ENCODE measurements at regions not wholly inside any gene's neighbourhood (a gene's known extent, or its start where the extent isn't known, plus 50 kb on each side); places are given as distances from the start of the nearest gene placed in this dataset.

- H3K36me3 Mint-ChIP-seq (ENCODE audit: low read depth): no peaks in the 10 kb centered on the region
- no peak overlapping the region for H3K27ac Mint-ChIP-seq
- H3K4me3 Mint-ChIP-seq: no peak overlapping the region
- no peaks in the 10 kb centered on the region for H3K4me1 Mint-ChIP-seq
- H3K9me3 Mint-ChIP-seq: no peaks in the 10 kb centered on the region
- TF ChIP-seq, protein P1, sequence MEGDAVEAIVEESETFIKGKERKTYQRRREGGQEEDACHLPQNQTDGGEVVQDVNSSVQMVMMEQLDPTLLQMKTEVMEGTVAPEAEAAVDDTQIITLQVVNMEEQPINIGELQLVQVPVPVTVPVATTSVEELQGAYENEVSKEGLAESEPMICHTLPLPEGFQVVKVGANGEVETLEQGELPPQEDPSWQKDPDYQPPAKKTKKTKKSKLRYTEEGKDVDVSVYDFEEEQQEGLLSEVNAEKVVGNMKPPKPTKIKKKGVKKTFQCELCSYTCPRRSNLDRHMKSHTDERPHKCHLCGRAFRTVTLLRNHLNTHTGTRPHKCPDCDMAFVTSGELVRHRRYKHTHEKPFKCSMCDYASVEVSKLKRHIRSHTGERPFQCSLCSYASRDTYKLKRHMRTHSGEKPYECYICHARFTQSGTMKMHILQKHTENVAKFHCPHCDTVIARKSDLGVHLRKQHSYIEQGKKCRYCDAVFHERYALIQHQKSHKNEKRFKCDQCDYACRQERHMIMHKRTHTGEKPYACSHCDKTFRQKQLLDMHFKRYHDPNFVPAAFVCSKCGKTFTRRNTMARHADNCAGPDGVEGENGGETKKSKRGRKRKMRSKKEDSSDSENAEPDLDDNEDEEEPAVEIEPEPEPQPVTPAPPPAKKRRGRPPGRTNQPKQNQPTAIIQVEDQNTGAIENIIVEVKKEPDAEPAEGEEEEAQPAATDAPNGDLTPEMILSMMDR (IDR thresholded peaks at IDR 0.05): no peak
- peaks cover 2% of the 10 kb centered on the region for H3K27me3 Mint-ChIP-seq (ENCODE audit: low read depth, poor library complexity)
- DNase-seq: no peak
These were observed 783.2 kb downstream of the RPA4 start for GRCh38 chrX:97666890-97667289.

- H3K27ac Mint-ChIP-seq: no peak overlapping the region
- H3K4me3 Mint-ChIP-seq: no peak overlapping the region
- H3K36me3 Mint-ChIP-seq (ENCODE audit: low read depth): no peaks in the 10 kb centered on the region
- H3K9me3 Mint-ChIP-seq: no peaks in the 10 kb centered on the region
- no peak for DNase-seq
- peaks cover 2% of the 10 kb centered on the region for H3K27me3 Mint-ChIP-seq (ENCODE audit: low read depth, poor library complexity)
- no peaks in the 10 kb centered on the region for H3K4me1 Mint-ChIP-seq
- TF ChIP-seq, protein P1 (IDR thresholded peaks at IDR 0.05): no peak
These were observed 784.4 kb downstream of the RPA4 start for GRCh38 chrX:97668126-97668525.

- Mint-ChIP-seq H3K36me3 (ENCODE audit: low read depth) (no peaks in the 10 kb centered on the region), H3K4me1 (no peaks in the 10 kb centered on the region), H3K27me3 (ENCODE audit: low read depth, poor library complexity) (no peaks in the 10 kb centered on the region), H3K9me3 (no peaks in the 10 kb centered on the region), H3K27ac (no peak overlapping the region), H3K4me3 (no peak overlapping the region)
- DNase-seq: no peak
- TF ChIP-seq, protein P1 (IDR thresholded peaks at IDR 0.05): no peak
These were observed 788.4 kb downstream of the RPA4 start for GRCh38 chrX:97672138-97672537.

DNA sequence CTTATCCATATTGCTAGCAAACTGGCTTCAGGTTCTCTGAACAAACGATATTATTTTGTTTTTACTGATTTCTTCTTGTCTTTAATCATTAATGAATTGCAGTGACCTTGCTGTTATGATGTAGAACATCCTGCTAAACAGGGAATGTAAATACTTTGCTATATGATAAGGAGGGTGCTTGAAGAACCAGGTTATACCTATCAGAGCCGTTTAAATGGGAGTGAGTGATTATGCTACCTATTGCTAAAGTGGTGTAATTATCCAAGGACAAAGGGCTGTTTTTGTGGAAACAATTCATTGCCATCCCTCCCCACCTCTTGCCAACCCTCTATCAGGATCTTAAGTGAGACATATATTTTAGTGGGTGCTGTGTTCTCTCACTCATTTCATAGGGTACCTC lies 788.9 kb downstream of the RPA4 start:
- Mint-ChIP-seq H3K4me1 (no peaks in the 10 kb centered on the region), H3K27ac (no peak overlapping the region), H3K9me3 (no peaks in the 10 kb centered on the region), H3K4me3 (no peak overlapping the region), H3K27me3 (ENCODE audit: low read depth, poor library complexity) (no peaks in the 10 kb centered on the region), H3K36me3 (ENCODE audit: low read depth) (no peaks in the 10 kb centered on the region)
- DNase-seq: no peak
- TF ChIP-seq, protein P1 (IDR thresholded peaks at IDR 0.05): no peak

DNA sequence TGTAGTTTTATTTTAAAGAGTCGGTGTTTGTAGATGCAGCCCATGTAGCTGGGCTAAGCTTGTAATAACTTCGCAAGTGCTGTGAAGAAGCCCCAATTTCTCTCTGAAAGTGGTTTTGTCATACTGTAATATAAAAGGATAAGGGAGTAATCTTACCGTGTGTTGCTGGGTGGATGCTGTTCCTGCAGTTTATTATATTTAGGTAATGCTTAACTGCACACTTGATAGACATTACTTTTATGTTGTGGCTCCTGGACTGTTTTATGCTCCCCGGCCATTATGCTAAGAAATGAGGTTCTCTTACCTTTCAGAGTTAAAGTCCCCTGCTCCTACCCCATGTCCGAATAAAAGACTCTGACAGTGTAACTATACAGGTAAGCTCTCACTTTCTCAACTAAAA lies 789.4 kb downstream of the RPA4 start:
- no peaks in the 10 kb centered on the region for H3K27me3 Mint-ChIP-seq (ENCODE audit: low read depth, poor library complexity)
- H3K36me3 Mint-ChIP-seq (ENCODE audit: low read depth): no peaks in the 10 kb centered on the region
- TF ChIP-seq, protein P1 (IDR thresholded peaks at IDR 0.05): no peak
- no peaks in the 10 kb centered on the region for H3K9me3 Mint-ChIP-seq
- H3K27ac Mint-ChIP-seq: no peak overlapping the region
- no peak for DNase-seq
- no peak overlapping the region for H3K4me3 Mint-ChIP-seq
- no peaks in the 10 kb centered on the region for H3K4me1 Mint-ChIP-seq

DNA sequence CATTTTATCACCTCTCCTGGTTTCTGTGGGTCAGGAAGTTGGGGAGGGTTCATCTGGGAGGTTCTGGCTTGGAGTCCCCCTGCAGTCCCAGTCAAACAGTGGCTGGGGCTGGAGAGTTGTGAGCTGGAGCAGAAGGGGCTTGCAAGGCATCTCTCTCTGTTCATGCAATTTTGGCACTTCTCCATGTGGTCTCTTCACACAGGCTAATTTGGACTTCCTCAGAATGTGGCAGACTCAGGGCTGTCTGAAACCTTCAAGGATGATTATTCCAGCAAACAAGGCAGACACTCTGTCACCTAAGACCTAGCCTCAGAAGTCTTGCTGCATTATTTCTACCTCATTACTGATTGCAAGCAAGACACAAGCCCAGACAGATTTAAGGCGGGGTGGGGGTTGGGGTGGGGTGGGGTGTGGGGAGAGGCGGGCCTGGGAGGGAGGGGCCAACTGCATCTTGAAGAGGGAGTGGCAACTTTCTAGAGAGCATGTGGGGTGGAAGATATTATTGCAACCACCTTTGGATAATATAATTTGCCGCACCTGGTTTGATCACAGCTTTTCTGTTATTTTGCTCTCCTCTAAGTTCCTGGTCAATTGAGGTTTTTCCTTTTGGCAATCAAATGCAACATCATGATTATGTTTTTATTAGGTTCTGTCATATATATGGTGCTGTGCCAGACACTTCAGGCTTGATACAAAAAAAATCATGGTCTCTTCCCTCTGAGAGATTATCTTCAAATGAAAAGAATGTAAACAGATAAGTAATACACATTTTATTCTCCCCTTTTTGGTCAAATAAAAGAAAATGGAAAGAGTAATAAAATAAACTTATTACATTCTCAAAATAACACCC lies 799.5 kb downstream of the RPA4 start:
- no peaks in the 10 kb centered on the region for H3K4me1 Mint-ChIP-seq
- no peak overlapping the region for H3K27ac Mint-ChIP-seq
- H3K9me3 Mint-ChIP-seq: no peaks in the 10 kb centered on the region
- no peak for DNase-seq
- no peaks in the 10 kb centered on the region for H3K36me3 Mint-ChIP-seq (ENCODE audit: low read depth)
- no peak overlapping the region for H3K4me3 Mint-ChIP-seq
- TF ChIP-seq, protein P1 (IDR thresholded peaks at IDR 0.05): no peak
- H3K27me3 Mint-ChIP-seq (ENCODE audit: low read depth, poor library complexity): peaks cover 3% of the 10 kb centered on the region

Measured in nephron progenitor cell (in vitro differentiated cells).